ENCODE measurements at regions not wholly inside any gene's neighbourhood (a gene's known extent, or its start where the extent isn't known, plus 50 kb on each side); places are given as distances from the start of the nearest gene placed in this dataset.

DNA sequence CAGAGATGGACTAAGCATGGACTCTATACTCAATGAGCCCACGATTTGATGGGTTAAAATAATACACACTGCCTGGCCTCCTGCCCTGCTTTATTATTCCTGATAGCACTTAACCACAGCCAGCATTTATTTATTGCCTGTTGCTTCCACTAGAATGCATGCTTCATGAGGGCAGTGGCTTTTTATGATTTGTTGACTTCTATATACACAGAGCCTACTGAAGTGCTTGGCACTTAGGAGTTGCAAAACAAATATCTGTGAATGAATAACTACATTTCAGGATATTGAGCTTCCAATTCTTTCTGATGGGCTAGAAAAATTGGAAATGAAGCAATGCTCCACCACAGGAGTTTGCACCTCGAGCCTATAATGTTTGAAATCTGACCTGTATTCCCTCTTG, 513.6 kb upstream of the ZMIZ1 start:
- WGBS, 2 donors = 75 to 93% methylated on average over 2 of the region's 2 CpGs
- no peak for ATAC-seq (ENCODE audit: insufficient read depth, low FRiP score)
- H3K4me1 ChIP-seq (ENCODE audit: control insufficient read depth in 5 of 5, insufficient read depth in 5 of 5, low read length in 5 of 5) = peaks cover 0 to 23% (median 14%) of the 10 kb centered on the region in 5 donors
- H3K9me3 ChIP-seq (ENCODE audit: control insufficient read depth in 4 of 4, insufficient read depth in 3 of 4, low read length in 3 of 4) = no peaks in the 10 kb centered on the region
- H3K27me3 ChIP-seq (ENCODE audit: control insufficient read depth in 3 of 3, insufficient read depth in 3 of 3, low read length in 2 of 3) = no peaks in the 10 kb centered on the region
- H3K27ac ChIP-seq (ENCODE audit: low read depth in 1 of 2, low read length in 1 of 2) = no peak overlapping the region
- H3K4me3 ChIP-seq = no peak overlapping the region
- TF ChIP-seq, protein P1, sequence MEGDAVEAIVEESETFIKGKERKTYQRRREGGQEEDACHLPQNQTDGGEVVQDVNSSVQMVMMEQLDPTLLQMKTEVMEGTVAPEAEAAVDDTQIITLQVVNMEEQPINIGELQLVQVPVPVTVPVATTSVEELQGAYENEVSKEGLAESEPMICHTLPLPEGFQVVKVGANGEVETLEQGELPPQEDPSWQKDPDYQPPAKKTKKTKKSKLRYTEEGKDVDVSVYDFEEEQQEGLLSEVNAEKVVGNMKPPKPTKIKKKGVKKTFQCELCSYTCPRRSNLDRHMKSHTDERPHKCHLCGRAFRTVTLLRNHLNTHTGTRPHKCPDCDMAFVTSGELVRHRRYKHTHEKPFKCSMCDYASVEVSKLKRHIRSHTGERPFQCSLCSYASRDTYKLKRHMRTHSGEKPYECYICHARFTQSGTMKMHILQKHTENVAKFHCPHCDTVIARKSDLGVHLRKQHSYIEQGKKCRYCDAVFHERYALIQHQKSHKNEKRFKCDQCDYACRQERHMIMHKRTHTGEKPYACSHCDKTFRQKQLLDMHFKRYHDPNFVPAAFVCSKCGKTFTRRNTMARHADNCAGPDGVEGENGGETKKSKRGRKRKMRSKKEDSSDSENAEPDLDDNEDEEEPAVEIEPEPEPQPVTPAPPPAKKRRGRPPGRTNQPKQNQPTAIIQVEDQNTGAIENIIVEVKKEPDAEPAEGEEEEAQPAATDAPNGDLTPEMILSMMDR (IDR thresholded peaks at IDR 0.05; ENCODE audit: control extremely low read depth, extremely low read depth) = no peak
- H3K36me3 ChIP-seq (ENCODE audit: control insufficient read depth in 4 of 4, insufficient read depth in 4 of 4, low read length in 4 of 4) = no peaks in the 10 kb centered on the region
- DNase-seq = no peak
- no peak overlapping the region for H3K9ac ChIP-seq (ENCODE audit: insufficient read depth in 1 of 2, low read length in 2 of 2)

- WGBS, 2 donors = 94 to 98% methylated on average over 2 of the region's 2 CpGs
- TF ChIP-seq, protein P1 (IDR thresholded peaks at IDR 0.05; ENCODE audit: control extremely low read depth, extremely low read depth) = no peak
- no peak for ATAC-seq (ENCODE audit: insufficient read depth, low FRiP score)
Observed at GRCh38 chr10:78556705-78557432, 511.9 kb upstream of the ZMIZ1 start.

DNA sequence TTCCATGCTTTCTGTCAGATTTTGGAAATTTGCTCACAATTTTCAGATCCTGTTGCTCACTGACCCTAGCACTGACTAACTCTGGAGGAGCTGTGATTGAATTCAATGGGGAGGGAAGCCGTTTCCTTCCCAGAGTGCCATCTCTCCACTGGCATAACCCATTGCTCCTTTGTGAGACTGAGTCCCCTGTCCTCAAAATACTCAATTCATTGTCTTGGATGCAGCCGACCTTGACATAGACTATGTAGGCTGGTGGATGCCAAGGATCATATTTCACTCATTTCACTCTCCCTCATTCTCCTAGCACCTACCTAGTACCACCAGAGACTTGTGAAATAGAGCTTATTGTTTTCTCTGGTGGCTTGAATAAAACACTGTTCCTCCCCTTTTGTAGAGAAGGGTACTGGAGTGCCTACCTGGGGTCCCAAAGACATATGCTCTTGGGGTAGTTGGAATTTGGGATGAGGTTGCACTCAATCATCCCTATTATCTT, 511.3 kb upstream of the ZMIZ1 start:
- H3K9ac ChIP-seq (ENCODE audit: insufficient read depth in 1 of 2, low read length in 2 of 2) = no peak overlapping the region
- H3K36me3 ChIP-seq (ENCODE audit: control insufficient read depth in 4 of 4, insufficient read depth in 4 of 4, low read length in 4 of 4) = no peaks in the 10 kb centered on the region
- TF ChIP-seq, protein P1 (IDR thresholded peaks at IDR 0.05; ENCODE audit: control extremely low read depth, extremely low read depth) = no peak
- H3K4me3 ChIP-seq = no peak overlapping the region
- H3K27me3 ChIP-seq (ENCODE audit: control insufficient read depth in 3 of 3, insufficient read depth in 3 of 3, low read length in 2 of 3) = no peaks in the 10 kb centered on the region
- H3K9me3 ChIP-seq (ENCODE audit: control insufficient read depth in 4 of 4, insufficient read depth in 3 of 4, low read length in 3 of 4) = no peaks in the 10 kb centered on the region
- 89 to 94% methylated on average over 2 of the region's 2 CpGs for WGBS, 2 donors
- ATAC-seq (ENCODE audit: insufficient read depth, low FRiP score) (no peak), DNase-seq (no peak)
- peaks cover 0 to 8% (median 6%) of the 10 kb centered on the region in 5 donors for H3K4me1 ChIP-seq (ENCODE audit: control insufficient read depth in 5 of 5, insufficient read depth in 5 of 5, low read length in 5 of 5)
- H3K27ac ChIP-seq (ENCODE audit: low read depth in 1 of 2, low read length in 1 of 2) = no peak overlapping the region

More at GRCh38 chr10:78556705-78557432, 511.9 kb upstream of the ZMIZ1 start:
- DNase-seq = no peak
- no peak overlapping the region for H3K4me3 ChIP-seq
- peaks cover 0 to 14% (median 9%) of the 10 kb centered on the region in 5 donors for H3K4me1 ChIP-seq (ENCODE audit: control insufficient read depth in 5 of 5, insufficient read depth in 5 of 5, low read length in 5 of 5)
- H3K27me3 ChIP-seq (ENCODE audit: control insufficient read depth in 3 of 3, insufficient read depth in 3 of 3, low read length in 2 of 3) = no peaks in the 10 kb centered on the region
- H3K9ac ChIP-seq (ENCODE audit: insufficient read depth in 1 of 2, low read length in 2 of 2) = no peak overlapping the region
- no peaks in the 10 kb centered on the region for H3K9me3 ChIP-seq (ENCODE audit: control insufficient read depth in 4 of 4, insufficient read depth in 3 of 4, low read length in 3 of 4)
- H3K27ac ChIP-seq (ENCODE audit: low read depth in 1 of 2, low read length in 1 of 2) = no peak overlapping the region
- no peaks in the 10 kb centered on the region for H3K36me3 ChIP-seq (ENCODE audit: control insufficient read depth in 4 of 4, insufficient read depth in 4 of 4, low read length in 4 of 4)

Measured in lung (tissue), 11 donors.